SK-N-SH treated with all-trans-retinoic acid at 6 μM for 48 hours (cell line): ENCODE measurements at regions not wholly inside any gene's neighbourhood (a gene's known extent, or its start where the extent isn't known, plus 50 kb on each side); places are given as distances from the start of the nearest gene placed in this dataset.

Experiments
- ATAC-seq: fragments of 200-7000 bp; cut with Tn5 transposase; 3 replicates; pipeline ENCODE4 v1.9.1; 2020; ENCODE audit warnings: mild to moderate bottlenecking, moderate library complexity
- ARNTL ChIP-seq: fragments of 450-650 bp; formaldehyde crosslinking; IDR thresholded peaks from 2 replicates; pipeline ENCODE4 v1.5.0; 2020; ENCODE audit warnings: low read depth, mild to moderate bottlenecking, moderate library complexity, borderline replicate concordance
- BACH2 ChIP-seq: fragments of 250-450 bp; sonication (Bioruptor Pico); IDR thresholded peaks from 2 replicates; pipeline ENCODE4 v1.9.0; 2021; ENCODE audit warnings: mild to moderate bottlenecking, borderline replicate concordance
- CSDC2 ChIP-seq: fragments of 250-450 bp; sonication (Bioruptor Pico); IDR thresholded peaks from 2 replicates; pipeline ENCODE4 v1.5.0; 2020; ENCODE audit warnings: mild to moderate bottlenecking, moderate library complexity
- ESRRG ChIP-seq: fragments of 250-450 bp; sonication (Bioruptor Pico); IDR thresholded peaks from 2 replicates; pipeline ENCODE4 v1.6.1; 2021; ENCODE audit warnings: mild to moderate bottlenecking
- GLIS3 ChIP-seq: fragments of 250-450 bp; sonication (Bioruptor Pico); IDR thresholded peaks from 2 replicates; pipeline ENCODE4 v1.5.0; 2020; ENCODE audit warnings: mild to moderate bottlenecking, moderate library complexity
- OSR1 ChIP-seq: fragments of 250-450 bp; sonication (Bioruptor Pico); IDR thresholded peaks from 2 replicates; pipeline ENCODE4 v1.8.0; 2022; ENCODE audit warnings: moderate library complexity, mild to moderate bottlenecking, inconsistent platforms
- PPARA ChIP-seq: fragments of 250-450 bp; sonication (Bioruptor Pico); IDR thresholded peaks from 2 replicates; pipeline ENCODE4 v1.5.0; 2020; ENCODE audit warnings: mild to moderate bottlenecking, borderline replicate concordance
- RARB ChIP-seq: fragments of 250-450 bp; sonication (Bioruptor Pico); IDR thresholded peaks from 2 replicates; pipeline ENCODE4 v1.8.0; 2021; ENCODE audit warnings: mild to moderate bottlenecking, moderate library complexity
- SNAI2 ChIP-seq: fragments of 250-450 bp; sonication (Bioruptor Pico); IDR thresholded peaks from 2 replicates; pipeline ENCODE4 v1.5.0; 2020; ENCODE audit warnings: mild to moderate bottlenecking, moderate library complexity
- TCF4 ChIP-seq: fragments of 250-450 bp; sonication (Bioruptor Pico); IDR thresholded peaks from 2 replicates; pipeline ENCODE4 v1.8.0; 2021; ENCODE audit warnings: mild to moderate bottlenecking, moderate library complexity, borderline replicate concordance
- ZC3H10 ChIP-seq: fragments of 250-450 bp; sonication (Bioruptor Pico); IDR thresholded peaks from 2 replicates; pipeline ENCODE4 v1.5.1; 2021; ENCODE audit warnings: mild to moderate bottlenecking, moderate library complexity
- ZFP3 ChIP-seq: fragments of 250-450 bp; sonication (Bioruptor Pico); IDR thresholded peaks from 2 replicates; pipeline ENCODE4 v1.5.0; 2020; ENCODE audit warnings: mild to moderate bottlenecking, moderate library complexity
- ZFP30 ChIP-seq: fragments of 450-650 bp; formaldehyde crosslinking; IDR thresholded peaks from 2 replicates; pipeline ENCODE4 v1.5.0; 2022; ENCODE audit warnings: mild to moderate bottlenecking, moderate library complexity
- ZNF565 ChIP-seq: fragments of 450-650 bp; formaldehyde crosslinking; conservative IDR thresholded peaks from 2 replicates; pipeline ENCODE4 v1.5.0; 2020; ENCODE audit warnings: low read depth, mild to moderate bottlenecking, moderate library complexity
- ZNF70 ChIP-seq: fragments of 450-650 bp; formaldehyde crosslinking; IDR thresholded peaks from 2 replicates; pipeline ENCODE4 v1.5.0; 2020; ENCODE audit warnings: mild to moderate bottlenecking, moderate library complexity
- ZNF8 ChIP-seq: fragments of 450-650 bp; formaldehyde crosslinking; IDR thresholded peaks from 2 replicates; pipeline ENCODE4 v1.5.0; 2020; ENCODE audit warnings: mild to moderate bottlenecking, moderate library complexity
- TF ChIP-seq, protein P1 (sequence below): fragments of 250-450 bp; sonication (Bioruptor Pico); IDR thresholded peaks from 2 replicates; pipeline ENCODE4 v1.5.0; 2020; ENCODE audit warnings: mild to moderate bottlenecking, moderate library complexity
- TF ChIP-seq, protein P2 (sequence below): fragments of 250-450 bp; sonication (Bioruptor Pico); IDR thresholded peaks from 2 replicates; pipeline ENCODE4 v1.5.1; 2021; ENCODE audit warnings: mild to moderate bottlenecking, moderate library complexity
- TF ChIP-seq, protein P3 (sequence below): fragments of 250-450 bp; sonication (Bioruptor Pico); IDR thresholded peaks from 2 replicates; pipeline ENCODE4 v1.5.1; 2020; ENCODE audit warnings: low read depth, mild to moderate bottlenecking, moderate library complexity
- TF ChIP-seq, protein P4 (sequence below): fragments of 250-450 bp; sonication (Bioruptor Pico); IDR thresholded peaks from 2 replicates; pipeline ENCODE4 v1.8.0; 2021; ENCODE audit warnings: low read depth, mild to moderate bottlenecking, moderate library complexity, borderline replicate concordance

DNA sequence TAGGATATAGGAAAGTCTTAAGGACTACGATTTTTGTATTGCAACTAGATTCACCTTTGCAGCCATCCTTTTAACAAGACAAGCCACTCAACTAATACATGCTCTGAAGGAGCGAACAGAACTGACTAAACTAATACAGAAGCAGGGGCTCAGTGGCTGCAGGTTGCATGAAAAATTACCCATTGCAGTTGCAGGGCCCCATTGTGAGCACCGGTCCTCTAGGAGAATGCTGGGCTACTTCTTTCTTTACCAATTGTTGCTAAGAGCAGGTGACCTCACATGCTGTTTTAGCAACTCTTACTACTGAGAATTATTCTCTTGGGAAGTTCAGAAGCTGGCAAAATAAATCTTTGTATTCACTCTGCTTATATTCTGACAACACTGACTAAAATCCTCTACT, 64.0 kb upstream of the ANKRD1 start (continued):
- TF ChIP-seq, protein P1, sequence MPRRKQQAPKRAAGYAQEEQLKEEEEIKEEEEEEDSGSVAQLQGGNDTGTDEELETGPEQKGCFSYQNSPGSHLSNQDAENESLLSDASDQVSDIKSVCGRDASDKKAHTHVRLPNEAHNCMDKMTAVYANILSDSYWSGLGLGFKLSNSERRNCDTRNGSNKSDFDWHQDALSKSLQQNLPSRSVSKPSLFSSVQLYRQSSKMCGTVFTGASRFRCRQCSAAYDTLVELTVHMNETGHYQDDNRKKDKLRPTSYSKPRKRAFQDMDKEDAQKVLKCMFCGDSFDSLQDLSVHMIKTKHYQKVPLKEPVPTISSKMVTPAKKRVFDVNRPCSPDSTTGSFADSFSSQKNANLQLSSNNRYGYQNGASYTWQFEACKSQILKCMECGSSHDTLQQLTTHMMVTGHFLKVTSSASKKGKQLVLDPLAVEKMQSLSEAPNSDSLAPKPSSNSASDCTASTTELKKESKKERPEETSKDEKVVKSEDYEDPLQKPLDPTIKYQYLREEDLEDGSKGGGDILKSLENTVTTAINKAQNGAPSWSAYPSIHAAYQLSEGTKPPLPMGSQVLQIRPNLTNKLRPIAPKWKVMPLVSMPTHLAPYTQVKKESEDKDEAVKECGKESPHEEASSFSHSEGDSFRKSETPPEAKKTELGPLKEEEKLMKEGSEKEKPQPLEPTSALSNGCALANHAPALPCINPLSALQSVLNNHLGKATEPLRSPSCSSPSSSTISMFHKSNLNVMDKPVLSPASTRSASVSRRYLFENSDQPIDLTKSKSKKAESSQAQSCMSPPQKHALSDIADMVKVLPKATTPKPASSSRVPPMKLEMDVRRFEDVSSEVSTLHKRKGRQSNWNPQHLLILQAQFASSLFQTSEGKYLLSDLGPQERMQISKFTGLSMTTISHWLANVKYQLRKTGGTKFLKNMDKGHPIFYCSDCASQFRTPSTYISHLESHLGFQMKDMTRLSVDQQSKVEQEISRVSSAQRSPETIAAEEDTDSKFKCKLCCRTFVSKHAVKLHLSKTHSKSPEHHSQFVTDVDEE (CRISPR knock-in tag), result no peak
- TF ChIP-seq BACH2 (CRISPR knock-in tag), result no peak
- no peak for TF ChIP-seq ARNTL (CRISPR knock-in tag)
- TF ChIP-seq, protein P2, sequence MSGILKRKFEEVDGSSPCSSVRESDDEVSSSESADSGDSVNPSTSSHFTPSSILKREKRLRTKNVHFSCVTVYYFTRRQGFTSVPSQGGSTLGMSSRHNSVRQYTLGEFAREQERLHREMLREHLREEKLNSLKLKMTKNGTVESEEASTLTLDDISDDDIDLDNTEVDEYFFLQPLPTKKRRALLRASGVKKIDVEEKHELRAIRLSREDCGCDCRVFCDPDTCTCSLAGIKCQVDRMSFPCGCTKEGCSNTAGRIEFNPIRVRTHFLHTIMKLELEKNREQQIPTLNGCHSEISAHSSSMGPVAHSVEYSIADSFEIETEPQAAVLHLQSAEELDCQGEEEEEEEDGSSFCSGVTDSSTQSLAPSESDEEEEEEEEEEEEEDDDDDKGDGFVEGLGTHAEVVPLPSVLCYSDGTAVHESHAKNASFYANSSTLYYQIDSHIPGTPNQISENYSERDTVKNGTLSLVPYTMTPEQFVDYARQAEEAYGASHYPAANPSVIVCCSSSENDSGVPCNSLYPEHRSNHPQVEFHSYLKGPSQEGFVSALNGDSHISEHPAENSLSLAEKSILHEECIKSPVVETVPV (CRISPR knock-in tag), result no peak

DNA sequence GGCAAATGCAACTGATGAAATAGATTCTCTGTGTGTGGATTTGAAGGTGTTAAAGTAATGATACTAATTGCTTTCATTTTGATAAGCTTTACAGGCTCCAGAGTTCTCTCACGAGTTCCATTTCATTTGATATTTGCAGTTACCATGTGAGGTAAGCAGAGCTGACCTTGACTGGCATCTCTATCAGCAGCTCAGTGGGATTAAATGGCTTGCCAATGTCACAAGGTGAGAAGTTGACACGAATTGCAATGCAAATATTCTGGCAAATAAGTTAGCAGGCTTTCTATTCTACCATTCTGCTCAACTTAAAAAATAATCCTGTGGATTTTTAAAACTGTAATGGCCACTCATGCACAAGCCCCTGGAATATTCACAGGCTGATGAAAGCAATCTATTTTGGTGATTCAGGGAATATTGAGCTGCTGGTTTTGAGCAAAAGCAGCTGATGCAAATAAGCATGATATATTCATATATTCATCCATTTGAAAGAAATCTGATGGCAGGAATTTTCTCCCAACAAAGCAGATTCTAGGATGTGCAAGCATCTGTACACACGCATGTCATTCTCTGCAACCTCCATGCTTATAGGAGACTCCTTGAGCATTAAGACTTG, 64.5 kb upstream of the ANKRD1 start:
- ATAC-seq, result no peak
- TF ChIP-seq, protein P3, sequence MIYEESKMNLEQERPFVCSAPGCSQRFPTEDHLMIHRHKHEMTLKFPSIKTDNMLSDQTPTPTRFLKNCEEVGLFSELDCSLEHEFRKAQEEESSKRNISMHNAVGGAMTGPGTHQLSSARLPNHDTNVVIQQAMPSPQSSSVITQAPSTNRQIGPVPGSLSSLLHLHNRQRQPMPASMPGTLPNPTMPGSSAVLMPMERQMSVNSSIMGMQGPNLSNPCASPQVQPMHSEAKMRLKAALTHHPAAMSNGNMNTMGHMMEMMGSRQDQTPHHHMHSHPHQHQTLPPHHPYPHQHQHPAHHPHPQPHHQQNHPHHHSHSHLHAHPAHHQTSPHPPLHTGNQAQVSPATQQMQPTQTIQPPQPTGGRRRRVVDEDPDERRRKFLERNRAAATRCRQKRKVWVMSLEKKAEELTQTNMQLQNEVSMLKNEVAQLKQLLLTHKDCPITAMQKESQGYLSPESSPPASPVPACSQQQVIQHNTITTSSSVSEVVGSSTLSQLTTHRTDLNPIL (CRISPR knock-in tag), result no peak
- TF ChIP-seq OSR1 (no peak), ZNF8 (no peak), ZNF565 (CRISPR knock-in tag) (no peak), ESRRG (CRISPR knock-in tag) (no peak), ZNF70 (CRISPR knock-in tag) (no peak), CSDC2 (CRISPR knock-in tag) (no peak), TCF4 (CRISPR knock-in tag) (no peak), ZFP30 (CRISPR knock-in tag) (no peak), GLIS3 (CRISPR knock-in tag) (no peak), ZFP3 (CRISPR knock-in tag) (no peak), RARB (CRISPR knock-in tag) (no peak)
- TF ChIP-seq, protein P4, sequence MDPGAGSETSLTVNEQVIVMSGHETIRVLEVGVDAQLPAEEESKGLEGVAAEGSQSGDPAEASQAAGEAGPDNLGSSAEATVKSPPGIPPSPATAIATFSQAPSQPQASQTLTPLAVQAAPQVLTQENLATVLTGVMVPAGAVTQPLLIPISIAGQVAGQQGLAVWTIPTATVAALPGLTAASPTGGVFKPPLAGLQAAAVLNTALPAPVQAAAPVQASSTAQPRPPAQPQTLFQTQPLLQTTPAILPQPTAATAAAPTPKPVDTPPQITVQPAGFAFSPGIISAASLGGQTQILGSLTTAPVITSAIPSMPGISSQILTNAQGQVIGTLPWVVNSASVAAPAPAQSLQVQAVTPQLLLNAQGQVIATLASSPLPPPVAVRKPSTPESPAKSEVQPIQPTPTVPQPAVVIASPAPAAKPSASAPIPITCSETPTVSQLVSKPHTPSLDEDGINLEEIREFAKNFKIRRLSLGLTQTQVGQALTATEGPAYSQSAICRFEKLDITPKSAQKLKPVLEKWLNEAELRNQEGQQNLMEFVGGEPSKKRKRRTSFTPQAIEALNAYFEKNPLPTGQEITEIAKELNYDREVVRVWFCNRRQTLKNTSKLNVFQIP, result no peak
- TF ChIP-seq, protein P1 (CRISPR knock-in tag), result no peak

DNA sequence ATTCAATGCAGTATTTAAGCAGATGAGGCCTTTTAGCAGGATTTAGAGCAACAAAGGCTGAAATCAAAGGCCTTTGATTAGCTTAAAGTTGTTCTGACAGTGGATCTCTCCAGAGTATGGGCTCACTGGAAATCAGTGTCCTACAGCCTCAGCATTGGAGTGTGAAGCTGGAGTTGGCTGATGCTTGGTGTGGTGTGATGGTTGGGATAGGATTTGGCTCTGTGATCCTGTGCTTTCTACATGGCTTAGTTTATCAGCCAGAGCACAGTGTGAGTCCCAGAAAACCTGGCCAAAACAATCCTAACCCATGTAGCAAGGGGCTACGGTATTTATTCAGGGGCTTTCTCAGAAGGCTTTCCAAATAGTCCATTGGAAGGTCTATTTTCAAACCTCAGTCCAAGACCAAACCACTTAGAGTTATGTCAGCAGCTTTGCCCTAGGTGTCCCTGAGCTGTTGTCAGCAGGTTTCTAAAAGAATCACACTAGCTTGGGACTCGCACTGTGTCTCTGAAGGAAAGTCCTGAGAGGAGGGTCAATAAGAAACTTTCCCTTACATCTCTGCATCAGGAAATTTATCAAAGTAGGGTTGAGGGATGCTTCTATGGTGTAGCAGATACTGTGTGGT, 65.4 kb upstream of the ANKRD1 start:
- TF ChIP-seq SNAI2 (no peak), ESRRG (CRISPR knock-in tag) (no peak), ZFP30 (CRISPR knock-in tag) (no peak), ZC3H10 (CRISPR knock-in tag) (no peak), PPARA (CRISPR knock-in tag) (no peak)
- ATAC-seq, result no peak
